ENCODE measurements at regions not wholly inside any gene's neighbourhood (a gene's known extent, or its start where the extent isn't known, plus 50 kb on each side); places are given as distances from the start of the nearest gene placed in this dataset.

- Mint-ChIP-seq H3K27ac (no peak overlapping the region), H3K4me1 (no peaks in the 10 kb centered on the region), H3K27me3 (no peaks in the 10 kb centered on the region), H3K4me3 (no peak overlapping the region), H3K36me3 (ENCODE audit: low read depth) (no peaks in the 10 kb centered on the region), H3K9me3 (no peaks in the 10 kb centered on the region)
- DNase-seq: peak; percentile 22
- ChIA-PET POLR2A (no interaction called here), CTCF (no interaction called here)
Observed at GRCh38 chr7:47088329-47089067, 493.4 kb downstream of the TNS3 start.

- CTCF ChIA-PET: no interaction called here
Observed at GRCh38 chr7:47087866-47088265, 494.0 kb downstream of the TNS3 start.

GRCh38 chr7:47085491-47086275 is 496.2 kb downstream of the TNS3 start:
- H3K4me3 Mint-ChIP-seq: no peak overlapping the region
- no peaks in the 10 kb centered on the region for H3K36me3 Mint-ChIP-seq (ENCODE audit: low read depth)
- CTCF ChIA-PET: no interaction called here
- DNase-seq: no peak
- H3K4me1 Mint-ChIP-seq: no peaks in the 10 kb centered on the region
- no peak overlapping the region for H3K27ac Mint-ChIP-seq
- no peaks in the 10 kb centered on the region for H3K27me3 Mint-ChIP-seq
- POLR2A ChIA-PET: interaction anchor here (0.6 kb wide), 1 partner anchor 349 kb away, joined by 3 read pairs; no protein-coding TSS in a partner anchor
- H3K9me3 Mint-ChIP-seq: no peaks in the 10 kb centered on the region

More at GRCh38 chr7:47087866-47088265, 494.0 kb downstream of the TNS3 start:
- Mint-ChIP-seq H3K27ac (no peak overlapping the region), H3K4me3 (no peak overlapping the region), H3K9me3 (no peaks in the 10 kb centered on the region), H3K4me1 (no peaks in the 10 kb centered on the region), H3K27me3 (no peaks in the 10 kb centered on the region), H3K36me3 (ENCODE audit: low read depth) (no peaks in the 10 kb centered on the region)
- no peak for DNase-seq
- POLR2A ChIA-PET: no interaction called here

- ChIA-PET POLR2A (no interaction called here), CTCF (no interaction called here)
- Mint-ChIP-seq H3K9me3 (no peaks in the 10 kb centered on the region), H3K27ac (no peak overlapping the region), H3K27me3 (no peaks in the 10 kb centered on the region), H3K4me1 (no peaks in the 10 kb centered on the region), H3K36me3 (ENCODE audit: low read depth) (no peaks in the 10 kb centered on the region), H3K4me3 (no peak overlapping the region)
- no peak for DNase-seq
Observed at GRCh38 chr7:47083476-47084250, 498.2 kb downstream of the TNS3 start.

GRCh38 chr7:47080816-47081215 is 501.1 kb downstream of the TNS3 start:
- no peaks in the 10 kb centered on the region for H3K9me3 Mint-ChIP-seq
- no peaks in the 10 kb centered on the region for H3K36me3 Mint-ChIP-seq (ENCODE audit: low read depth)
- H3K4me1 Mint-ChIP-seq: no peaks in the 10 kb centered on the region
- ChIA-PET POLR2A (no interaction called here), CTCF (no interaction called here)
- no peak overlapping the region for H3K27ac Mint-ChIP-seq
- DNase-seq: no peak
- H3K4me3 Mint-ChIP-seq: no peak overlapping the region
- H3K27me3 Mint-ChIP-seq: no peaks in the 10 kb centered on the region

GRCh38 chr7:47078241-47078640 is 503.7 kb downstream of the TNS3 start:
- Mint-ChIP-seq H3K27me3 (no peaks in the 10 kb centered on the region), H3K27ac (no peak overlapping the region), H3K36me3 (ENCODE audit: low read depth) (no peaks in the 10 kb centered on the region), H3K4me1 (no peaks in the 10 kb centered on the region), H3K4me3 (no peak overlapping the region), H3K9me3 (no peaks in the 10 kb centered on the region)
- CTCF ChIA-PET: no interaction called here
- POLR2A ChIA-PET: no interaction called here
- DNase-seq: no peak

GRCh38 chr7:47074702-47075153 is 507.2 kb downstream of the TNS3 start:
- no peaks in the 10 kb centered on the region for H3K4me1 Mint-ChIP-seq
- DNase-seq: no peak
- no peaks in the 10 kb centered on the region for H3K27me3 Mint-ChIP-seq
- CTCF ChIA-PET: interaction anchor here (0.6 kb wide), 1 partner anchor 543 kb away, joined by 4 read pairs; no protein-coding TSS in a partner anchor
- no peak overlapping the region for H3K4me3 Mint-ChIP-seq
- H3K36me3 Mint-ChIP-seq (ENCODE audit: low read depth): no peaks in the 10 kb centered on the region
- POLR2A ChIA-PET: no interaction called here
- H3K27ac Mint-ChIP-seq: no peak overlapping the region
- H3K9me3 Mint-ChIP-seq: no peaks in the 10 kb centered on the region

GRCh38 chr7:47073284-47073683 is 508.6 kb downstream of the TNS3 start:
- H3K27me3 Mint-ChIP-seq: no peaks in the 10 kb centered on the region
- no peak overlapping the region for H3K27ac Mint-ChIP-seq

GRCh38 chr7:47071866-47072265 is 510.0 kb downstream of the TNS3 start:
- Mint-ChIP-seq H3K27me3 (no peaks in the 10 kb centered on the region), H3K36me3 (ENCODE audit: low read depth) (no peaks in the 10 kb centered on the region), H3K27ac (no peak overlapping the region), H3K4me3 (no peak overlapping the region), H3K9me3 (no peaks in the 10 kb centered on the region), H3K4me1 (no peaks in the 10 kb centered on the region)
- no peak for DNase-seq
- CTCF ChIA-PET: no interaction called here
- POLR2A ChIA-PET: no interaction called here

More at GRCh38 chr7:47073284-47073683, 508.6 kb downstream of the TNS3 start:
- ChIA-PET POLR2A (no interaction called here), CTCF (interaction anchor here (0.7 kb wide), 1 partner anchor 42 kb away, joined by 3 read pairs; no protein-coding TSS in a partner anchor)
- H3K9me3 Mint-ChIP-seq: no peaks in the 10 kb centered on the region
- no peaks in the 10 kb centered on the region for H3K4me1 Mint-ChIP-seq
- H3K4me3 Mint-ChIP-seq: no peak overlapping the region
- H3K36me3 Mint-ChIP-seq (ENCODE audit: low read depth): no peaks in the 10 kb centered on the region
- no peak for DNase-seq

GRCh38 chr7:47069385-47070076 is 512.4 kb downstream of the TNS3 start:
- Mint-ChIP-seq H3K27me3 (no peaks in the 10 kb centered on the region), H3K27ac (no peak overlapping the region), H3K36me3 (ENCODE audit: low read depth) (no peaks in the 10 kb centered on the region), H3K4me1 (no peaks in the 10 kb centered on the region), H3K4me3 (no peak overlapping the region), H3K9me3 (no peaks in the 10 kb centered on the region)
- ChIA-PET CTCF (no interaction called here), POLR2A (no interaction called here)
- DNase-seq: no peak

GRCh38 chr7:47066976-47067614 is 514.8 kb downstream of the TNS3 start:
- no peaks in the 10 kb centered on the region for H3K4me1 Mint-ChIP-seq
- H3K27me3 Mint-ChIP-seq: peaks cover 3% of the 10 kb centered on the region
- no peak for DNase-seq
- H3K36me3 Mint-ChIP-seq (ENCODE audit: low read depth): no peaks in the 10 kb centered on the region
- CTCF ChIA-PET: interaction anchor here (1.6 kb wide), 1 partner anchor 9 kb away, joined by 3 read pairs; no protein-coding TSS in a partner anchor
- POLR2A ChIA-PET: no interaction called here
- no peak overlapping the region for H3K27ac Mint-ChIP-seq
- H3K4me3 Mint-ChIP-seq: no peak overlapping the region
- no peaks in the 10 kb centered on the region for H3K9me3 Mint-ChIP-seq

- ChIA-PET POLR2A (no interaction called here), CTCF (no interaction called here)
- Mint-ChIP-seq H3K9me3 (peaks cover 4% of the 10 kb centered on the region), H3K4me1 (no peaks in the 10 kb centered on the region), H3K36me3 (ENCODE audit: low read depth) (peaks cover 2% of the 10 kb centered on the region), H3K27me3 (peaks cover 7% of the 10 kb centered on the region), H3K27ac (no peak overlapping the region), H3K4me3 (no peak overlapping the region)
- DNase-seq: no peak
Observed at GRCh38 chr7:47056731-47057130, 525.2 kb downstream of the TNS3 start.

Data from activated CD4-positive, alpha-beta T cell treated with anti-CD3 and anti-CD28 coated beads, Interleukin-2, amount 10 ng/mL, durations not matched to agents 7 days and 5 days (primary cell).